MG63 (cell line): ENCODE measurements at regions not wholly inside any gene's neighbourhood (a gene's known extent, or its start where the extent isn't known, plus 50 kb on each side); places are given as distances from the start of the nearest gene placed in this dataset.
"Not testable (repeated sequence)": the region's sequence is repeated elsewhere in the genome, so short reads cannot be mapped to it uniquely, and the experiment has no call there.

Experiments used
- DNase-seq: peaks from one replicate; pipeline ENCODE4 v3.0.0-alpha.2; 2020
- H3K27me3 ChIP-seq: fragments of 250-450 bp; sonication (Bioruptor Pico); 2 replicates; pipeline ENCODE4 v1.5.1; 2020; ENCODE audit warnings: mild to moderate bottlenecking, moderate library complexity
- H3K36me3 ChIP-seq: fragments of 250-450 bp; sonication (Bioruptor Pico); 2 replicates; pipeline ENCODE4 v1.5.1; 2020; ENCODE audit warnings: mild to moderate bottlenecking, moderate library complexity
- H3K4me3 ChIP-seq: fragments of 250-450 bp; sonication (Bioruptor Pico); 2 replicates; pipeline ENCODE4 v1.5.1; 2020; ENCODE audit warnings: mild to moderate bottlenecking, moderate library complexity
- H3K9me3 ChIP-seq: fragments of 250-450 bp; sonication (Bioruptor Pico); 2 replicates; pipeline ENCODE4 v1.5.1; 2020; ENCODE audit warnings: mild to moderate bottlenecking, moderate library complexity

GRCh38 chr16:18080658-18081363 lies 255.7 kb downstream of the NPIPA8 start:
- not testable (repeated sequence) for H3K27me3 ChIP-seq, H3K4me3 ChIP-seq, H3K36me3 ChIP-seq, H3K9me3 ChIP-seq, DNase-seq

- H3K9me3 ChIP-seq, H3K4me3 ChIP-seq, DNase-seq, H3K27me3 ChIP-seq, H3K36me3 ChIP-seq: not testable (repeated sequence)
Measured at GRCh38 chr16:18077910-18078309, 258.6 kb downstream of the NPIPA8 start.

- Histone ChIP-seq H3K9me3 (no peaks in the 10 kb centered on the region), H3K27me3 (0 out of 2 replicates have a peak, but pooled peaks cover 9% of the 10 kb centered on the region), H3K4me3 (no peak overlapping the region), H3K36me3 (no peaks in the 10 kb centered on the region)
- DNase-seq, result no peak
Measured at GRCh38 chr16:18072161-18072560, 264.4 kb downstream of the NPIPA8 start.

GRCh38 chr16:18069683-18070082 lies 266.9 kb downstream of the NPIPA8 start:
- H3K9me3 ChIP-seq, result no peaks in the 10 kb centered on the region
- no peak for DNase-seq
- H3K27me3 ChIP-seq, result 0 out of 2 replicates have a peak, but pooled peaks cover 9% of the 10 kb centered on the region
- H3K36me3 ChIP-seq, result no peaks in the 10 kb centered on the region
- H3K4me3 ChIP-seq, result no peak overlapping the region

GRCh38 chr16:18068477-18068876 lies 268.1 kb downstream of the NPIPA8 start:
- 0 out of 2 replicates have a peak, but pooled peaks cover 9% of the 10 kb centered on the region for H3K27me3 ChIP-seq
- no peaks in the 10 kb centered on the region for H3K36me3 ChIP-seq
- H3K9me3 ChIP-seq, result no peaks in the 10 kb centered on the region
- H3K4me3 ChIP-seq, result no peak overlapping the region
- DNase-seq, result no peak

- H3K36me3 ChIP-seq, result no peaks in the 10 kb centered on the region
- no peak for DNase-seq
- no peak overlapping the region for H3K4me3 ChIP-seq
- H3K9me3 ChIP-seq, result no peaks in the 10 kb centered on the region
- H3K27me3 ChIP-seq, result peaks cover 5% of the 10 kb centered on the region
Measured at GRCh38 chr16:18062713-18063112, 273.8 kb downstream of the NPIPA8 start.

GRCh38 chr16:18060351-18060750 lies 276.2 kb downstream of the NPIPA8 start:
- Histone ChIP-seq H3K9me3 (no peaks in the 10 kb centered on the region), H3K36me3 (no peaks in the 10 kb centered on the region), H3K4me3 (no peak overlapping the region), H3K27me3 (peaks cover 5% of the 10 kb centered on the region)
- DNase-seq, result no peak

GRCh38 chr16:18059577-18059976 lies 277.0 kb downstream of the NPIPA8 start:
- no peak for DNase-seq
- H3K9me3 ChIP-seq, result no peaks in the 10 kb centered on the region
- no peak overlapping the region for H3K4me3 ChIP-seq
- H3K27me3 ChIP-seq, result peaks cover 5% of the 10 kb centered on the region
- no peaks in the 10 kb centered on the region for H3K36me3 ChIP-seq

- no peak for DNase-seq
- no peaks in the 10 kb centered on the region for H3K36me3 ChIP-seq
- no peak overlapping the region for H3K4me3 ChIP-seq
- peaks cover 5% of the 10 kb centered on the region for H3K27me3 ChIP-seq
- no peaks in the 10 kb centered on the region for H3K9me3 ChIP-seq
Measured at GRCh38 chr16:18059089-18059488, 277.4 kb downstream of the NPIPA8 start.

- no peaks in the 10 kb centered on the region for H3K9me3 ChIP-seq
- no peaks in the 10 kb centered on the region; the same call in 1 of the 2 replicates for H3K27me3 ChIP-seq
- no peaks in the 10 kb centered on the region for H3K36me3 ChIP-seq
- no peak overlapping the region for H3K4me3 ChIP-seq
- no peak for DNase-seq
Measured at GRCh38 chr16:18055411-18055916, 281.1 kb downstream of the NPIPA8 start.

- no peak for DNase-seq
- Histone ChIP-seq H3K36me3 (no peaks in the 10 kb centered on the region), H3K4me3 (no peak overlapping the region), H3K27me3 (peaks cover 7% of the 10 kb centered on the region; the same call in 1 of the 2 replicates), H3K9me3 (no peaks in the 10 kb centered on the region)
Measured at GRCh38 chr16:18050777-18051176, 285.8 kb downstream of the NPIPA8 start.

- Histone ChIP-seq H3K4me3 (no peak overlapping the region), H3K36me3 (no peaks in the 10 kb centered on the region), H3K9me3 (no peaks in the 10 kb centered on the region), H3K27me3 (peaks cover 10% of the 10 kb centered on the region; the same call in 1 of the 2 replicates)
- no peak for DNase-seq
Measured at GRCh38 chr16:18050234-18050633, 286.3 kb downstream of the NPIPA8 start.

GRCh38 chr16:18049547-18050133 lies 286.9 kb downstream of the NPIPA8 start:
- Histone ChIP-seq H3K4me3 (no peak overlapping the region), H3K9me3 (no peaks in the 10 kb centered on the region), H3K36me3 (no peaks in the 10 kb centered on the region), H3K27me3 (peaks cover 10% of the 10 kb centered on the region; the same call in 1 of the 2 replicates)
- DNase-seq, result no peak

GRCh38 chr16:18048853-18049546 lies 287.5 kb downstream of the NPIPA8 start:
- Histone ChIP-seq H3K9me3 (no peaks in the 10 kb centered on the region), H3K36me3 (no peaks in the 10 kb centered on the region), H3K27me3 (peaks cover 10% of the 10 kb centered on the region; the same call in 1 of the 2 replicates), H3K4me3 (no peak overlapping the region)
- no peak for DNase-seq

- DNase-seq, result no peak
Measured at GRCh38 chr16:18047761-18048160, 288.8 kb downstream of the NPIPA8 start.

GRCh38 chr16:18045356-18045755 lies 291.2 kb downstream of the NPIPA8 start:
- no peak overlapping the region for H3K4me3 ChIP-seq
- peaks cover 14% of the 10 kb centered on the region for H3K27me3 ChIP-seq
- DNase-seq, result no peak
- H3K9me3 ChIP-seq, result no peaks in the 10 kb centered on the region
- H3K36me3 ChIP-seq, result no peaks in the 10 kb centered on the region

More at GRCh38 chr16:18047761-18048160, 288.8 kb downstream of the NPIPA8 start:
- Histone ChIP-seq H3K9me3 (no peaks in the 10 kb centered on the region), H3K36me3 (no peaks in the 10 kb centered on the region), H3K27me3 (peaks cover 14% of the 10 kb centered on the region), H3K4me3 (no peak overlapping the region)
